H1 (cell line): ENCODE measurements at regions not wholly inside any gene's neighbourhood (a gene's known extent, or its start where the extent isn't known, plus 50 kb on each side); places are given as distances from the start of the nearest gene placed in this dataset.

ENCODE experiments used
- BRCA1 ChIP-seq: IDR thresholded peaks from 2 replicates; pipeline ENCODE4 v1.6.1; 2012; ENCODE audit warnings: low read depth, low read length, improper control_type of control experiment
- EZH2 ChIP-seq: fragments of 200-600 bp; sonication (generic); IDR thresholded peaks from 2 replicates; pipeline ENCODE4 v1.7.1; 2012; ENCODE audit warnings: low read depth, mild to moderate bottlenecking, moderate library complexity, low read length, inconsistent platforms; ENCODE audit not compliant: severe bottlenecking
- SAP30 ChIP-seq: fragments of 300-600 bp; sonication (generic); IDR thresholded peaks from 2 replicates; pipeline ENCODE4 v1.7.1; 2012; ENCODE audit warnings: low read length, moderate library complexity, mild to moderate bottlenecking, inconsistent platforms; ENCODE audit not compliant: insufficient read depth, insufficient replicate concordance
- SIRT6 ChIP-seq: IDR thresholded peaks from one replicate; pipeline ENCODE4 v1.7.1; 2012; ENCODE audit warnings: low read length, inconsistent platforms
- TF ChIP-seq, protein P1 (sequence below): IDR thresholded peaks from 2 replicates; pipeline ENCODE4 v1.6.1; 2012; ENCODE audit warnings: low read length, inconsistent platforms
- TF ChIP-seq, protein P2 (sequence below), 3 experiments: IDR thresholded peaks; 1 replicate in 2 of 3; 2 replicates in 1 of 3; pipeline versions ENCODE4 v1.5.1 to v1.6.1; 2011; ENCODE audit warnings: low read length in 3 of 3, mild to moderate bottlenecking in 3 of 3, inconsistent platforms in 2 of 3, low read depth in 1 of 3, moderate library complexity in 1 of 3; ENCODE audit not compliant: insufficient read depth in 1 of 3; ENCODE audit errors: control extremely low read depth in 1 of 3

DNA sequence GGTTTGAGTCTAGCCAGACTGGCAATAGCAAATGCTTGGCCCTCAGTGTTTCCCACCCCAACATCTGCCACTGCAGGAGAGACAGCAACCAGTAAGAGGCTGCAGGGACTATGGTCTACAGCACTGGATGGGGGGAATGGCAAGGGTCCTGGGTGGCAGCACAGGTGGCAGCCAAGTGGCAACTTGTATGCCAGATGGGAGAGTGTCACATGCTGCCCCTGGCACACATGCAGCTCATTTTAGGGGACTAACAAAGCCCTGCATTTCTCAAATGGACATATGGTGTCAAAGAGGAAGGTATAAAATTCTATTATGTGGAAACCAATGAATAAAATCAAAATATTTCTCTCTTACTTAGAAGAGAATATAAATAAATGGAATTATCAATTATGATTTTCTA is 298.7 kb upstream of the MARCKS start (continued):
- no peak for TF ChIP-seq BRCA1
- no peak for TF ChIP-seq SIRT6
- TF ChIP-seq SAP30: no peak
- TF ChIP-seq EZH2: no peak
- TF ChIP-seq, protein P1, sequence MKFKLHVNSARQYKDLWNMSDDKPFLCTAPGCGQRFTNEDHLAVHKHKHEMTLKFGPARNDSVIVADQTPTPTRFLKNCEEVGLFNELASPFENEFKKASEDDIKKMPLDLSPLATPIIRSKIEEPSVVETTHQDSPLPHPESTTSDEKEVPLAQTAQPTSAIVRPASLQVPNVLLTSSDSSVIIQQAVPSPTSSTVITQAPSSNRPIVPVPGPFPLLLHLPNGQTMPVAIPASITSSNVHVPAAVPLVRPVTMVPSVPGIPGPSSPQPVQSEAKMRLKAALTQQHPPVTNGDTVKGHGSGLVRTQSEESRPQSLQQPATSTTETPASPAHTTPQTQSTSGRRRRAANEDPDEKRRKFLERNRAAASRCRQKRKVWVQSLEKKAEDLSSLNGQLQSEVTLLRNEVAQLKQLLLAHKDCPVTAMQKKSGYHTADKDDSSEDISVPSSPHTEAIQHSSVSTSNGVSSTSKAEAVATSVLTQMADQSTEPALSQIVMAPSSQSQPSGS: no peak
- TF ChIP-seq, protein P2, sequence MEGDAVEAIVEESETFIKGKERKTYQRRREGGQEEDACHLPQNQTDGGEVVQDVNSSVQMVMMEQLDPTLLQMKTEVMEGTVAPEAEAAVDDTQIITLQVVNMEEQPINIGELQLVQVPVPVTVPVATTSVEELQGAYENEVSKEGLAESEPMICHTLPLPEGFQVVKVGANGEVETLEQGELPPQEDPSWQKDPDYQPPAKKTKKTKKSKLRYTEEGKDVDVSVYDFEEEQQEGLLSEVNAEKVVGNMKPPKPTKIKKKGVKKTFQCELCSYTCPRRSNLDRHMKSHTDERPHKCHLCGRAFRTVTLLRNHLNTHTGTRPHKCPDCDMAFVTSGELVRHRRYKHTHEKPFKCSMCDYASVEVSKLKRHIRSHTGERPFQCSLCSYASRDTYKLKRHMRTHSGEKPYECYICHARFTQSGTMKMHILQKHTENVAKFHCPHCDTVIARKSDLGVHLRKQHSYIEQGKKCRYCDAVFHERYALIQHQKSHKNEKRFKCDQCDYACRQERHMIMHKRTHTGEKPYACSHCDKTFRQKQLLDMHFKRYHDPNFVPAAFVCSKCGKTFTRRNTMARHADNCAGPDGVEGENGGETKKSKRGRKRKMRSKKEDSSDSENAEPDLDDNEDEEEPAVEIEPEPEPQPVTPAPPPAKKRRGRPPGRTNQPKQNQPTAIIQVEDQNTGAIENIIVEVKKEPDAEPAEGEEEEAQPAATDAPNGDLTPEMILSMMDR (IDR thresholded peaks at IDR 0.05; ENCODE audit: control extremely low read depth in 1 of 3, insufficient read depth in 1 of 3, low read depth in 1 of 3, low read length in 3 of 3): no peak
